ENCODE measurements at regions not wholly inside any gene's neighbourhood (a gene's known extent, or its start where the extent isn't known, plus 50 kb on each side); places are given as distances from the start of the nearest gene placed in this dataset.

- intact Hi-C loops (cut with DNase I; ENCODE audit: low total_unique reads), result no loop called here
- TF ChIP-seq POLR2A (IDR thresholded peaks at IDR 0.05), result no peak
- TF ChIP-seq CTCF (IDR thresholded peaks at IDR 0.05 in 4 of 5, conservative IDR thresholded peaks at IDR 0.05 in 1 of 5), result no peak
- no peaks in the 10 kb centered on the region for H3K27me3 ChIP-seq
- ATAC-seq, result no peak
- no peak overlapping the region for H3K4me3 ChIP-seq
- H3K4me1 ChIP-seq, result no peaks in the 10 kb centered on the region
- no peaks in the 10 kb centered on the region for H3K9me3 ChIP-seq
- no peak overlapping the region for H3K27ac ChIP-seq
- no peaks in the 10 kb centered on the region for H3K36me3 ChIP-seq
- in situ Hi-C loops (cut with MboI; ENCODE audit: low sequenced_read_pairs in 4 of 4), result loop anchor here in 2 of 4 donors (10.0 to 25.0 kb wide), 3 partner anchors 49 to 319 kb away; no protein-coding TSS in a partner anchor
- DNase-seq, result no peak
Measured at GRCh38 chr1:48054232-48054631, 57.0 kb upstream of the TRABD2B start.

- intact Hi-C loops (cut with DNase I; ENCODE audit: low total_unique reads), result no loop called here
- Histone ChIP-seq H3K27me3 (no peaks in the 10 kb centered on the region), H3K4me1 (no peaks in the 10 kb centered on the region), H3K9me3 (no peaks in the 10 kb centered on the region), H3K4me3 (no peak overlapping the region), H3K27ac (no peak overlapping the region), H3K36me3 (no peaks in the 10 kb centered on the region)
- TF ChIP-seq CTCF (IDR thresholded peaks at IDR 0.05 in 4 of 5, conservative IDR thresholded peaks at IDR 0.05 in 1 of 5) (no peak), POLR2A (IDR thresholded peaks at IDR 0.05) (no peak)
- in situ Hi-C loops (cut with MboI; ENCODE audit: low sequenced_read_pairs in 4 of 4), result loop anchor here in 2 of 4 donors (10.0 to 25.0 kb wide), 3 partner anchors 48 to 318 kb away; no protein-coding TSS in a partner anchor
- no peak for ATAC-seq
- no peak for DNase-seq
Measured at GRCh38 chr1:48052923-48053291, 55.7 kb upstream of the TRABD2B start.

- no peak overlapping the region for H3K4me3 ChIP-seq
- ATAC-seq (no peak), DNase-seq (no peak)
- H3K4me1 ChIP-seq, result no peaks in the 10 kb centered on the region
- H3K27ac ChIP-seq, result no peak overlapping the region
- intact Hi-C loops (cut with DNase I; ENCODE audit: low total_unique reads), result no loop called here
- H3K36me3 ChIP-seq, result no peaks in the 10 kb centered on the region
- H3K9me3 ChIP-seq, result no peaks in the 10 kb centered on the region
- in situ Hi-C loops (cut with MboI; ENCODE audit: low sequenced_read_pairs in 4 of 4), result loop anchor here in 2 of 4 donors (10.0 to 25.0 kb wide), 3 partner anchors 47 to 317 kb away; no protein-coding TSS in a partner anchor
- TF ChIP-seq CTCF (IDR thresholded peaks at IDR 0.05 in 4 of 5, conservative IDR thresholded peaks at IDR 0.05 in 1 of 5) (no peak), POLR2A (IDR thresholded peaks at IDR 0.05) (no peak)
- no peaks in the 10 kb centered on the region for H3K27me3 ChIP-seq
Measured at GRCh38 chr1:48051466-48052126, 54.4 kb upstream of the TRABD2B start.

- DNase-seq, result no peak
- Histone ChIP-seq H3K4me3 (no peak overlapping the region), H3K36me3 (no peaks in the 10 kb centered on the region), H3K9me3 (no peaks in the 10 kb centered on the region), H3K27me3 (no peaks in the 10 kb centered on the region), H3K27ac (no peak overlapping the region), H3K4me1 (no peaks in the 10 kb centered on the region)
- TF ChIP-seq POLR2A (IDR thresholded peaks at IDR 0.05) (no peak), CTCF (IDR thresholded peaks at IDR 0.05 in 4 of 5, conservative IDR thresholded peaks at IDR 0.05 in 1 of 5) (no peak)
- intact Hi-C loops (cut with DNase I; ENCODE audit: low total_unique reads) (no loop called here), in situ Hi-C loops (cut with MboI; ENCODE audit: low sequenced_read_pairs in 4 of 4) (loop anchor here in 2 of 4 donors (10.0 to 25.0 kb wide), 3 partner anchors 45 to 315 kb away; no protein-coding TSS in a partner anchor)
- no peak for ATAC-seq
Measured at GRCh38 chr1:48049823-48050535, 52.8 kb upstream of the TRABD2B start.
